Ascending aorta (tissue), 2 donors: ENCODE measurements at regions not wholly inside any gene's neighbourhood (a gene's known extent, or its start where the extent isn't known, plus 50 kb on each side); places are given as distances from the start of the nearest gene placed in this dataset.

Experiments
- DNase-seq, 2 donors: peaks; one replicate each; pipeline ENCODE4 v3.0.0-alpha.2; 2019; ENCODE audit warnings: low spot score in 2 of 2
- H3K27ac ChIP-seq, 2 donors: fragments of 200-600 bp; sonication (generic); one replicate each; pipeline ENCODE4 v1.5.1; 2016 to 2017; ENCODE audit warnings: mild to moderate bottlenecking in 1 of 2
- H3K27me3 ChIP-seq: fragments of 200-600 bp; sonication (generic); one replicate; pipeline ENCODE4 v1.5.1; 2017
- H3K36me3 ChIP-seq, 2 donors: fragments of 200-600 bp; sonication (generic); one replicate each; pipeline ENCODE4 v1.5.1; 2016
- H3K4me1 ChIP-seq, 2 donors: fragments of 200-600 bp; sonication (generic); one replicate each; pipeline ENCODE4 v1.5.1; 2016 to 2017; ENCODE audit warnings: mild to moderate bottlenecking in 1 of 2
- H3K4me3 ChIP-seq, 2 donors: fragments of 200-600 bp; sonication (generic); one replicate each; pipeline ENCODE4 v1.5.1; 2016 to 2017; ENCODE audit warnings: mild to moderate bottlenecking in 1 of 2
- H3K9me3 ChIP-seq, 2 donors: fragments of 200-600 bp; sonication (generic); one replicate each; pipeline ENCODE4 v1.5.1; 2016
- CTCF ChIP-seq, 3 experiments: fragments of 200-600 bp in 2 of 3; fragments of 450-650 bp in 1 of 3; sonication (generic) in 2 of 3; IDR thresholded peaks; one replicate each; pipeline ENCODE4 v1.5.1; 2016 to 2019; ENCODE audit warnings: antibody characterized with exemption in 3 of 3, mild to moderate bottlenecking in 1 of 3, moderate library complexity in 1 of 3
- intact Hi-C: fragments of 100-400 bp; cut with DNase I; formaldehyde crosslinking; loops from one replicate; pipeline ENCODE4 v1.15.1; 2023

- Histone ChIP-seq H3K36me3 (no peaks in the 10 kb centered on the region), H3K4me1 (no peaks in the 10 kb centered on the region), H3K9me3 (no peaks in the 10 kb centered on the region), H3K4me3 (no peak overlapping the region), H3K27me3 (no peaks in the 10 kb centered on the region), H3K27ac (no peak overlapping the region)
- TF ChIP-seq CTCF (IDR thresholded peaks at IDR 0.05): no peak
- DNase-seq: no peak
- intact Hi-C loops: no loop called here
These were observed 186.1 kb upstream of the E2F8 start for GRCh38 chr11:19426756-19427403.

GRCh38 chr11:19426011-19426755 is 185.4 kb upstream of the E2F8 start:
- no peak overlapping the region for H3K27ac ChIP-seq

GRCh38 chr11:19422276-19422675 is 181.5 kb upstream of the E2F8 start:
- intact Hi-C loops: no loop called here
- no peaks in the 10 kb centered on the region for H3K9me3 ChIP-seq
- no peaks in the 10 kb centered on the region for H3K27me3 ChIP-seq
- no peak overlapping the region for H3K4me3 ChIP-seq
- no peaks in the 10 kb centered on the region for H3K4me1 ChIP-seq
- DNase-seq: no peak
- H3K27ac ChIP-seq: no peak overlapping the region
- no peak for TF ChIP-seq CTCF (IDR thresholded peaks at IDR 0.05)
- H3K36me3 ChIP-seq: no peaks in the 10 kb centered on the region

More at GRCh38 chr11:19426011-19426755, 185.4 kb upstream of the E2F8 start:
- Histone ChIP-seq H3K36me3 (no peaks in the 10 kb centered on the region), H3K27me3 (no peaks in the 10 kb centered on the region), H3K9me3 (no peaks in the 10 kb centered on the region), H3K4me3 (no peak overlapping the region), H3K4me1 (no peaks in the 10 kb centered on the region)
- intact Hi-C loops: no loop called here
- no peak for DNase-seq
- TF ChIP-seq CTCF (IDR thresholded peaks at IDR 0.05): no peak

- Histone ChIP-seq H3K36me3 (no peaks in the 10 kb centered on the region), H3K27ac (no peak overlapping the region), H3K4me3 (no peak overlapping the region), H3K27me3 (no peaks in the 10 kb centered on the region), H3K9me3 (no peaks in the 10 kb centered on the region), H3K4me1 (no peaks in the 10 kb centered on the region)
- DNase-seq: no peak
- intact Hi-C loops: no loop called here
- no peak for TF ChIP-seq CTCF (IDR thresholded peaks at IDR 0.05)
These were observed 180.3 kb upstream of the E2F8 start for GRCh38 chr11:19420868-19421533.

- no peak overlapping the region for H3K27ac ChIP-seq
- TF ChIP-seq CTCF (IDR thresholded peaks at IDR 0.05): no peak
- intact Hi-C loops: no loop called here
These were observed 179.1 kb upstream of the E2F8 start for GRCh38 chr11:19419808-19420207.

More at GRCh38 chr11:19419808-19420207, 179.1 kb upstream of the E2F8 start:
- no peaks in the 10 kb centered on the region for H3K27me3 ChIP-seq
- H3K9me3 ChIP-seq: no peaks in the 10 kb centered on the region
- H3K36me3 ChIP-seq: no peaks in the 10 kb centered on the region
- H3K4me3 ChIP-seq: no peak overlapping the region
- no peaks in the 10 kb centered on the region for H3K4me1 ChIP-seq
- DNase-seq: no peak
